Erythroblast (primary cell): ENCODE measurements at regions not wholly inside any gene's neighbourhood (a gene's known extent, or its start where the extent isn't known, plus 50 kb on each side); places are given as distances from the start of the nearest gene placed in this dataset.

ENCODE experiments used
- GATA1 ChIP-seq: IDR thresholded peaks from 2 replicates; pipeline ENCODE4 v1.6.1; 2011; ENCODE audit warnings: low read depth, mild to moderate bottlenecking, control low read depth, low read length, moderate library complexity
- POLR2A ChIP-seq: IDR thresholded peaks from 2 replicates; pipeline ENCODE4 v1.6.1; 2011; ENCODE audit warnings: mild to moderate bottlenecking, low read length

GRCh38 chr15:35705884-35706585, 160.1 kb upstream of the DPH6 start:
- TF ChIP-seq POLR2A: no peak
- no peak for TF ChIP-seq GATA1
